Gastroesophageal sphincter (tissue), 3 donors: ENCODE measurements at regions not wholly inside any gene's neighbourhood (a gene's known extent, or its start where the extent isn't known, plus 50 kb on each side); places are given as distances from the start of the nearest gene placed in this dataset.

ENCODE experiments used
- EP300 ChIP-seq: sonication (generic); formaldehyde crosslinking; IDR thresholded peaks from one replicate; pipeline ENCODE4 v1.6.1; 2017; ENCODE audit warnings: antibody characterized with exemption, mild to moderate bottlenecking
- POLR2A ChIP-seq, 2 donors: fragments of 450-650 bp; IDR thresholded peaks; one replicate each; pipeline ENCODE4 v1.6.1; 2017; ENCODE audit warnings: antibody characterized with exemption in 2 of 2, mild to moderate bottlenecking in 2 of 2, moderate library complexity in 1 of 2
- TF ChIP-seq, protein P1 (sequence below), 4 experiments: fragments of 200-600 bp in 2 of 4; fragments of 450-650 bp in 2 of 4; sonication (generic) in 1 of 4; IDR thresholded peaks; one replicate each; pipeline ENCODE4 v1.5.1; 2017 to 2019; ENCODE audit warnings: antibody characterized with exemption in 4 of 4, mild to moderate bottlenecking in 2 of 4, moderate library complexity in 2 of 4

DNA sequence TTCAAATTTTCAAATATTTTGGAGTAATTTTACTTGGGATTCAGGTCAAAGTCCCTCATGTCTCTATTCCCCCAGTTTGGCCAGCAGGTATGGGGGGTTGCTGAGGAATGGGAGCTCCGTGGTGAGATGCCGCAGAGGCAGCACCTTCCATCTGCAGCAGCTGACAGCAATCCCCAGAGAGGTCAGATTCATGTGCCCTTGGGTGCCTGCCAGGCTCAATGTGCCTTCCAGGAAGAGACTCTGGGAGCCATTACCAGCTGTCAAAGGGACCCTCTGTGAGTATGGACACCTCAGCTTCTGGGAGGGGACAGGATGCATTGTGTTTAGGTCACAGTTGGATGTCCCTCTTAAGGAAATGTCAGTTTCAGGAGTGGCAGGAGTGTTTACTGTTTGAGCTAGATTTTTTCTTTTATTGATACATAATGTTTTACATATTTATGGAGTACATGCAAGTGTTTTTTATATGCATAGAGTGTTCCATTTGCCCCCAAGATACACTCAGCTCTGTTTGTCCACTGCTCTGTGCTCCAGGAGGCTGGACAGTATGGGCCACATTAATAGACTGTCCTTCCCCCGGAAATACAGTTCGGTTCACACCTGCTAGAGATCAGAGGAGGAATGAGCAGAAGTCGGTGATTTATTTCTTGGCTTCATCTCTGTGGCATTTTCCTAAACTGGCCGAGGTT is 75.3 kb upstream of the GRB10 start:
- TF ChIP-seq, protein P1, sequence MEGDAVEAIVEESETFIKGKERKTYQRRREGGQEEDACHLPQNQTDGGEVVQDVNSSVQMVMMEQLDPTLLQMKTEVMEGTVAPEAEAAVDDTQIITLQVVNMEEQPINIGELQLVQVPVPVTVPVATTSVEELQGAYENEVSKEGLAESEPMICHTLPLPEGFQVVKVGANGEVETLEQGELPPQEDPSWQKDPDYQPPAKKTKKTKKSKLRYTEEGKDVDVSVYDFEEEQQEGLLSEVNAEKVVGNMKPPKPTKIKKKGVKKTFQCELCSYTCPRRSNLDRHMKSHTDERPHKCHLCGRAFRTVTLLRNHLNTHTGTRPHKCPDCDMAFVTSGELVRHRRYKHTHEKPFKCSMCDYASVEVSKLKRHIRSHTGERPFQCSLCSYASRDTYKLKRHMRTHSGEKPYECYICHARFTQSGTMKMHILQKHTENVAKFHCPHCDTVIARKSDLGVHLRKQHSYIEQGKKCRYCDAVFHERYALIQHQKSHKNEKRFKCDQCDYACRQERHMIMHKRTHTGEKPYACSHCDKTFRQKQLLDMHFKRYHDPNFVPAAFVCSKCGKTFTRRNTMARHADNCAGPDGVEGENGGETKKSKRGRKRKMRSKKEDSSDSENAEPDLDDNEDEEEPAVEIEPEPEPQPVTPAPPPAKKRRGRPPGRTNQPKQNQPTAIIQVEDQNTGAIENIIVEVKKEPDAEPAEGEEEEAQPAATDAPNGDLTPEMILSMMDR (IDR thresholded peaks at IDR 0.05) = no peak
- TF ChIP-seq EP300 = no peak
- TF ChIP-seq POLR2A (IDR thresholded peaks at IDR 0.05) = no peak
